ENCODE measurements at regions not wholly inside any gene's neighbourhood (a gene's known extent, or its start where the extent isn't known, plus 50 kb on each side); places are given as distances from the start of the nearest gene placed in this dataset.

DNA sequence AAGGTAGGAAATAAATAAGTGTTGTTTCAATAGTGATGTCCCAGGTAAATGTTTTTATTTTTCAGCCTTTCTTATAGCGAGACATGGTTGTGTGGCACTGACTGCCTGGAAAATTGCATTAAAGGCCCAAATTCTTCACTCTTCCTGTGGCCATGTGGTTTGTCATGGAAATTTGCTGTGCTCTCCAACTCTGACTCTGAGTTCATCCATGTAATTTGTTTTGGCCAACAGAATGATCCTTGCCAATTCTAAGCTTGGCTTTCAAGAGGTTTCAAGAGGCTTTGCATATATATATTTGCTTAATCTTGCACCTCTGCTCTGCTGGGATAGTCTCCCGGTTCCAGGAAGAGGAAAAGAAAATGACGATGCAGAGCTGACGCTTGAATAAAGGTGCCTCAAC lies 107.5 kb upstream of the ARHGEF26 start:
- no peak for DNase-seq

- no peak for DNase-seq
These were observed 105.9 kb upstream of the ARHGEF26 start for GRCh38 chr3:154015307-154015706.

- DNase-seq: peak; percentile 39 to 45
These were observed 103.0 kb upstream of the ARHGEF26 start for GRCh38 chr3:154018100-154018696.

DNA sequence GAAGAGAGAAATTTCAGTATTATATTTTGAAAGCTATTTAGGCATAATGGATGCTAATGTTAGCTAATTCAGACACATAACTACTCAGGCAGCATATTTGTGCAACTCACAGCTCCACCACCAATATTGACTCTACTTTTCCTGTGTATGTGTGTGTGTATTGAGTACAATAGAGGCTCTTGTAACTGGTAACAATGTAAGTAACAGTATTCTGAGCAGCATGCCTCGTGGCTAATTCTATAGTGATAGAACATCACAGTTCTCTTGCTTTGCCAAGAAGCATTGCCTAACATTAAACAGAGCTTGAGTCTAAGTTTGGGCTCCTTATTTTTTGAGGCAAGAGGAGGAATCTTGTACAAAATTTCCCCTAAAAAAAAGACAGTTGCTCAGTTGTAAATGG lies 98.6 kb upstream of the ARHGEF26 start:
- DNase-seq: no peak

DNA sequence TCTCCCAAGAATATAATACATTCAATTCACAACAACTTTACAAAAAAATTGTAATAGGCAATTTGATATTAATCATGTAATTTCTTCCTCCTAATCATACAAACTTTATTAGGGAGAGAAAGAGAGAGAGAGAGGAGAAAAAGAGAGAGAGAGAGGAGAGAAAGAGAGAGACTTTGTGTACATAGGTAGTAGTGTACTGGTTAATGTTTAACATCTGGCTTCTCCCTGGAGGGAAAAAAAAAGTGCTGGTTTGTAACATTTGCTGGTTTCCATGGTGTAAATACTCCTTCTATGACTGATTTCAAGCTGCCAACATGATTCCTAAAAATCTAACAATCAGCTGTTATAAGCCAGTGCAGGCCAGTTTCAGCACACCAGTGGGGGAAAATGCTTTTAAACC lies 98.0 kb upstream of the ARHGEF26 start:
- no peak for DNase-seq

DNA sequence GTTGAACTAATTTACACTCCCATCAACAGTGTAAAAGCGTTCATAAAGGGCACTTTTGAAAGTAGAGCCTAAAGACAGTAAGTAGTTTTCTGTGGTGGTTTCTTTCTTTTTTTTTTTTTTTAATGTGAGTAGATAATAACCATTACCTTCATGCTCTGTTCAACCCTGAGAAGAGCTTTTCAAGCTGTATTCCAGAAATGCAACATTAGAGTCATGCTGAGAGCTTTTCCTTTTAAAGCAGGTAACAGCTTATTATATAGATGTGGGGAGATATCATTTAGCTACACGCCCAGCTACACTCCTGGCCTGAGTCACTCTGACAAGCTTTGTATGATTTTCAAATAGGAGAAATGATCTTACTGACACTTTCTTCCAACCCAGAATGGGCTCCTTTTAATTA lies 96.2 kb upstream of the ARHGEF26 start:
- no peak for DNase-seq

- DNase-seq: no peak
These were observed 91.3 kb upstream of the ARHGEF26 start for GRCh38 chr3:154029926-154030325.

- DNase-seq: no peak
These were observed 86.3 kb upstream of the ARHGEF26 start for GRCh38 chr3:154034797-154035330.

GRCh38 chr3:154040283-154040682 lies 80.9 kb upstream of the ARHGEF26 start:
- peak in 1 of 2 experiments; percentile 24 for DNase-seq

DNA sequence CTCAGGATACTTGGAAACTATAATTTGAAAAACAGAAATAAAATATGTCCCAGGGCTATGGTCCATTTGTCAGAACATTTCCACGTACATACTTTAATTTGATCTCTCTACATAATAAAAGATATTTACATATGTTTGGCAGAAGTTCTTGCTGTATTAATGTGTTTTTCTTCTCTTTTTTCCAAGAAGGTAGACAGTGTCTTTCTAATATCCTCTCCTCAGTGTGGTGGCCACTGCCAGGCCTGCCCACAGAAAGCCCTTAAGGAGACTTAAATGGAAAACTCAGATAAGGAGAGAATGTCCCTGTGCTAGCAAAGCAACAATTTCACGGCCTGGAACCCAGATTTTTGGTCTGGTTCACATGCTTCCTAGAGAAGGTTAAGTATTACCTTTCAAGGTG lies 76.5 kb upstream of the ARHGEF26 start:
- DNase-seq: no peak

DNA sequence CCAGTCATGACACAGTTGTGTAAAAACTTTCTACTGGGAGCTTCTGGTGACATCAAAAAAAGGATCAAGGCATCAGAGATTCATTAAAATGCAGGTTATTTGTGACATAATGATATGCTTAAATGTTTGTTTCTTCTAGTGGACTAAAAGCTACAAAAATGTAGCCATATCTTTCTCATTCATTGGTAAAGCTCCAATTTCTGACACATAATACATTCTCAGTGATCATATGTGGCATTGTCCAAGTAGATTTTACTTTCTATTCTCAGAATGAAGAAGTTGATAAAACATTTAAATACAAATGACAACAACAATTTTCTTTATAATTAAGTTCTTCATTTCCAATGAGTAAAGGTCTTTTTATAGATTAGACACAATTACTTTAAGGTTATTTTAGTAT lies 71.0 kb upstream of the ARHGEF26 start:
- DNase-seq: no peak

DNA sequence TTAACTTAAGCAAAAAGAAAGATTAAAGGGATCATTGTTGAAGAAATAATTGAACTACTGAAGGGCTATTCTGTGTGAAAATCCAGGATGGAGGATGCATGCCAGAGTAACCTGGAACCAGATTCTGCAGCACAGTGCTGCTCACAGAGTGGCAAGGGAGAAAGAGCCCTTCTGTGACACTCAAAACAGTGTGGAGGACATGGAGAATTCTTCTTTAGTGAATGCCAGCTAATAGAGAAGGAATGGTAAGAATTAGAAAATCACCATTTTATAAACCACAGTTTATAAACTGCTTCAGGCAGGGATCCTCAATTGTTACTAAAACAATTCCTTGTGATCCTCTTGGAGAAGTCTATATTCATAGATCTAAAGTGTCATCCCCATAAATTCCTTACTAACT lies 70.4 kb upstream of the ARHGEF26 start:
- DNase-seq: no peak

GRCh38 chr3:154059833-154060232 lies 61.4 kb upstream of the ARHGEF26 start:
- no peak for DNase-seq

GRCh38 chr3:154060238-154061000 lies 60.8 kb upstream of the ARHGEF26 start:
- DNase-seq: no peak

GRCh38 chr3:154061001-154061370 lies 60.2 kb upstream of the ARHGEF26 start:
- no peak for DNase-seq

GRCh38 chr3:154062513-154062912 lies 58.7 kb upstream of the ARHGEF26 start:
- no peak for DNase-seq

DNA sequence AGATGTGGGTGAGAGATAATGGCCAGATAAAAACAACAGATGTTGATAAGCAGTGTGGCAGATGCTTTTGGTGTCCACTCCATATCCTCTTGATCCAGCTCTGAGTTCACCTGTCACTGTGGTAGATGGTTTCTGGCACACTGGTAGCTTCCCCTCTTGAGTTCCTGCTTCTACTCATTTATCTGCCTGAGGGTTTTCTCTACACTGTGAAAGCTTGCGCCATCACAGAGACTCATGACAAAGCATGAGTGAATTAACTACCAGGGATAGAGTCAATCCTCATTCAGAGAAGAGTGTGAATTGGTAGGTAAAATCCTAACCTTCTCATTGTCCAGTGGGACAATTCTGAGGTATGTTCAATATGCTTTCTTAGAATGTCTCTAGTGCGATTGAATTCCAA lies 50.0 kb upstream of the ARHGEF26 start:
- no peak for DNase-seq
